ENCODE measurements at regions not wholly inside any gene's neighbourhood (a gene's known extent, or its start where the extent isn't known, plus 50 kb on each side); places are given as distances from the start of the nearest gene placed in this dataset.

GRCh38 chr17:33639103-33639880 lies 346.2 kb upstream of the ASIC2 start:
- ATAC-seq = no peak
- intact Hi-C loops (cut with DNase I) = no loop called here

GRCh38 chr17:33640629-33641028 lies 347.5 kb upstream of the ASIC2 start:
- TF ChIP-seq, protein P1, sequence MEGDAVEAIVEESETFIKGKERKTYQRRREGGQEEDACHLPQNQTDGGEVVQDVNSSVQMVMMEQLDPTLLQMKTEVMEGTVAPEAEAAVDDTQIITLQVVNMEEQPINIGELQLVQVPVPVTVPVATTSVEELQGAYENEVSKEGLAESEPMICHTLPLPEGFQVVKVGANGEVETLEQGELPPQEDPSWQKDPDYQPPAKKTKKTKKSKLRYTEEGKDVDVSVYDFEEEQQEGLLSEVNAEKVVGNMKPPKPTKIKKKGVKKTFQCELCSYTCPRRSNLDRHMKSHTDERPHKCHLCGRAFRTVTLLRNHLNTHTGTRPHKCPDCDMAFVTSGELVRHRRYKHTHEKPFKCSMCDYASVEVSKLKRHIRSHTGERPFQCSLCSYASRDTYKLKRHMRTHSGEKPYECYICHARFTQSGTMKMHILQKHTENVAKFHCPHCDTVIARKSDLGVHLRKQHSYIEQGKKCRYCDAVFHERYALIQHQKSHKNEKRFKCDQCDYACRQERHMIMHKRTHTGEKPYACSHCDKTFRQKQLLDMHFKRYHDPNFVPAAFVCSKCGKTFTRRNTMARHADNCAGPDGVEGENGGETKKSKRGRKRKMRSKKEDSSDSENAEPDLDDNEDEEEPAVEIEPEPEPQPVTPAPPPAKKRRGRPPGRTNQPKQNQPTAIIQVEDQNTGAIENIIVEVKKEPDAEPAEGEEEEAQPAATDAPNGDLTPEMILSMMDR (IDR thresholded peaks at IDR 0.05) = no peak
- no peaks in the 10 kb centered on the region for H3K4me1 ChIP-seq
- H3K27me3 ChIP-seq = peaks cover 0 to 4% of the 10 kb centered on the region in 2 donors
- DNase-seq (no peak), ATAC-seq (no peak)
- peaks cover 0 to 3% of the 10 kb centered on the region in 2 donors for H3K9me3 ChIP-seq
- H3K27ac ChIP-seq = no peak overlapping the region
- intact Hi-C loops (cut with DNase I) = no loop called here
- no peak overlapping the region for H3K4me3 ChIP-seq
- no peaks in the 10 kb centered on the region for H3K36me3 ChIP-seq

More at GRCh38 chr17:33639103-33639880, 346.2 kb upstream of the ASIC2 start:
- Histone ChIP-seq H3K9me3 (peaks cover 0 to 3% of the 10 kb centered on the region in 2 donors), H3K27ac (no peak overlapping the region), H3K27me3 (no peaks in the 10 kb centered on the region), H3K36me3 (no peaks in the 10 kb centered on the region), H3K4me1 (no peaks in the 10 kb centered on the region), H3K4me3 (no peak overlapping the region)
- TF ChIP-seq, protein P1 (IDR thresholded peaks at IDR 0.05) = no peak
- no peak for DNase-seq

GRCh38 chr17:33642002-33642401 lies 348.9 kb upstream of the ASIC2 start:
- peaks cover 0 to 3% of the 10 kb centered on the region in 2 donors for H3K9me3 ChIP-seq
- H3K27me3 ChIP-seq = peaks cover 0 to 16% of the 10 kb centered on the region in 2 donors
- no peak overlapping the region for H3K27ac ChIP-seq
- H3K36me3 ChIP-seq = no peaks in the 10 kb centered on the region
- intact Hi-C loops (cut with DNase I) = no loop called here
- no peaks in the 10 kb centered on the region for H3K4me1 ChIP-seq
- ATAC-seq = no peak
- TF ChIP-seq, protein P1 (IDR thresholded peaks at IDR 0.05) = no peak
- no peak for DNase-seq
- H3K4me3 ChIP-seq = no peak overlapping the region

GRCh38 chr17:33647956-33648355 lies 354.9 kb upstream of the ASIC2 start:
- Histone ChIP-seq H3K9me3 (no peaks in the 10 kb centered on the region), H3K27me3 (peaks cover 0 to 29% of the 10 kb centered on the region in 2 donors), H3K36me3 (no peaks in the 10 kb centered on the region), H3K4me1 (no peaks in the 10 kb centered on the region), H3K27ac (no peak overlapping the region), H3K4me3 (no peak overlapping the region)
- intact Hi-C loops (cut with DNase I) = no loop called here
- TF ChIP-seq, protein P1 (IDR thresholded peaks at IDR 0.05) = peak in 1 of 2 donors; percentile 25
- peak; percentile 37 for ATAC-seq
- DNase-seq = peak in 1 of 4 donors; percentile 41

DNA sequence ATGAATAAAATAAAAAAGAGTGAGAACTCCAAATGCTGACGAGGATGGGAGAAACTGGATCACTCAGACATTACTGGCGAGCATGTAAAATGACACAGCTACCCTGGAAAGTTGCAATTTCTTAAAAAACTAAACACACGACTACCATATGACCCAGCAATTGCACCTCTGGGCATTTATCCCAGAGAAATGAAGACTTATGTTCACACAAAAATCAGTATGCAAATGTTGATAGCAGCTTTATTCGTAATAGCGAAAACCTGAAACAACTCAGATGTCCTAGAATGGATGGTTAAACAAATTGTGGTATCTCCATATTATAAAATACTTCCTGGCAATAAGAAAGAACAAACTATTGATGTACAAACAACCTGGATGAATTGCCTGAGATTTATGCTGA lies 357.2 kb upstream of the ASIC2 start:
- Histone ChIP-seq H3K36me3 (no peaks in the 10 kb centered on the region), H3K27me3 (peaks cover 0 to 28% of the 10 kb centered on the region in 2 donors), H3K4me1 (no peaks in the 10 kb centered on the region), H3K9me3 (no peaks in the 10 kb centered on the region), H3K27ac (no peak overlapping the region), H3K4me3 (no peak overlapping the region)
- intact Hi-C loops (cut with DNase I) = no loop called here
- TF ChIP-seq, protein P1 (IDR thresholded peaks at IDR 0.05) = no peak
- ATAC-seq (no peak), DNase-seq (no peak)

Measured in left lung (tissue), 4 donors.